Osteoblast (primary cell): ENCODE measurements at regions not wholly inside any gene's neighbourhood (a gene's known extent, or its start where the extent isn't known, plus 50 kb on each side); places are given as distances from the start of the nearest gene placed in this dataset.

ENCODE experiments used
- DNase-seq: peaks from one replicate; pipeline ENCODE4 v3.0.0; 2011; ENCODE audit warnings: low spot score, mixed read lengths; ENCODE audit not compliant: insufficient read length; ENCODE audit errors: missing footprints
- H2AFZ ChIP-seq: 2 replicates; pipeline ENCODE4 v1.6.0; 2011; ENCODE audit warnings: mild to moderate bottlenecking, low read length
- H3K27ac ChIP-seq: 2 replicates; pipeline ENCODE4 v1.5.1; 2011; ENCODE audit warnings: mild to moderate bottlenecking, low read depth, low read length, moderate library complexity
- H3K27me3 ChIP-seq: 2 replicates; pipeline ENCODE4 v1.6.0; 2012; ENCODE audit warnings: mild to moderate bottlenecking, control low read depth, inconsistent platforms, low read length, moderate library complexity; ENCODE audit not compliant: insufficient read depth
- H3K36me3 ChIP-seq: 2 replicates; pipeline ENCODE4 v1.5.1; 2011; ENCODE audit warnings: mild to moderate bottlenecking, low read length, control low read depth, moderate library complexity; ENCODE audit not compliant: insufficient read depth
- H3K4me1 ChIP-seq: 2 replicates; pipeline ENCODE4 v1.5.1; 2011; ENCODE audit warnings: mild to moderate bottlenecking, low read length, control low read depth, moderate library complexity; ENCODE audit not compliant: insufficient read depth
- H3K4me2 ChIP-seq: 2 replicates; pipeline ENCODE4 v1.6.0; 2011; ENCODE audit warnings: mild to moderate bottlenecking, low read length; ENCODE audit not compliant: insufficient read depth
- H3K4me3 ChIP-seq: fragments of 200-600 bp; sonication (generic); 3 replicates; pipeline ENCODE4 v1.5.1; 2012; ENCODE audit warnings: mild to moderate bottlenecking, low read length, inconsistent platforms; ENCODE audit not compliant: insufficient read depth
- H3K79me2 ChIP-seq: 2 replicates; pipeline ENCODE4 v1.6.0; 2012; ENCODE audit warnings: mild to moderate bottlenecking, low read length, control low read depth, inconsistent platforms; ENCODE audit not compliant: insufficient read depth
- H3K9me3 ChIP-seq: 2 replicates; pipeline ENCODE4 v1.5.1; 2011; ENCODE audit warnings: low read depth, low read length, control low read depth
- H4K20me1 ChIP-seq: 2 replicates; pipeline ENCODE4 v1.6.0; 2012; ENCODE audit warnings: mild to moderate bottlenecking, low read length, control low read depth; ENCODE audit not compliant: insufficient read depth
- CTCF ChIP-seq: IDR thresholded peaks from 2 replicates; pipeline ENCODE4 v1.5.1; 2011; ENCODE audit warnings: mild to moderate bottlenecking, low read depth, low read length, moderate library complexity; ENCODE audit errors: extremely low read depth

GRCh38 chr14:40414386-40414785 lies 982.2 kb upstream of the FBXO33 start:
- no peak for TF ChIP-seq CTCF
- H3K4me1 ChIP-seq = no peaks in the 10 kb centered on the region
- H3K9me3 ChIP-seq = peaks cover 5% of the 10 kb centered on the region
- no peaks in the 10 kb centered on the region for H4K20me1 ChIP-seq
- H3K79me2 ChIP-seq = no peaks in the 10 kb centered on the region
- no peaks in the 10 kb centered on the region for H3K36me3 ChIP-seq
- H3K27ac ChIP-seq = no peak overlapping the region
- no peak overlapping the region for H3K4me3 ChIP-seq
- H3K4me2 ChIP-seq = no peak overlapping the region
- H2AFZ ChIP-seq = no peak overlapping the region
- no peaks in the 10 kb centered on the region for H3K27me3 ChIP-seq
- DNase-seq = no peak

- Histone ChIP-seq H3K4me2 (no peak overlapping the region), H3K27ac (no peak overlapping the region), H3K4me3 (no peak overlapping the region), H3K4me1 (no peaks in the 10 kb centered on the region), H4K20me1 (no peaks in the 10 kb centered on the region), H3K79me2 (no peaks in the 10 kb centered on the region), H3K36me3 (no peaks in the 10 kb centered on the region), H3K9me3 (peaks cover 5% of the 10 kb centered on the region), H3K27me3 (no peaks in the 10 kb centered on the region), H2AFZ (no peak overlapping the region)
- no peak for TF ChIP-seq CTCF
- DNase-seq = no peak
These were observed 980.9 kb upstream of the FBXO33 start for GRCh38 chr14:40413136-40413535.

GRCh38 chr14:40410708-40411107 lies 978.5 kb upstream of the FBXO33 start:
- no peak overlapping the region for H3K4me3 ChIP-seq
- H4K20me1 ChIP-seq = no peaks in the 10 kb centered on the region
- no peak overlapping the region for H3K4me2 ChIP-seq
- no peak overlapping the region for H3K27ac ChIP-seq
- H3K9me3 ChIP-seq = peaks cover 5% of the 10 kb centered on the region
- no peaks in the 10 kb centered on the region for H3K27me3 ChIP-seq
- H3K79me2 ChIP-seq = no peaks in the 10 kb centered on the region
- H3K4me1 ChIP-seq = no peaks in the 10 kb centered on the region
- H2AFZ ChIP-seq = no peak overlapping the region
- no peak for DNase-seq
- no peak for TF ChIP-seq CTCF
- H3K36me3 ChIP-seq = no peaks in the 10 kb centered on the region

- TF ChIP-seq CTCF = no peak
- Histone ChIP-seq H3K27ac (no peak overlapping the region), H3K4me1 (no peaks in the 10 kb centered on the region), H4K20me1 (no peaks in the 10 kb centered on the region), H3K4me3 (no peak overlapping the region), H3K79me2 (no peaks in the 10 kb centered on the region), H3K9me3 (no peaks in the 10 kb centered on the region), H2AFZ (no peak overlapping the region), H3K27me3 (no peaks in the 10 kb centered on the region), H3K4me2 (no peak overlapping the region), H3K36me3 (no peaks in the 10 kb centered on the region)
- DNase-seq = no peak
These were observed 970.7 kb upstream of the FBXO33 start for GRCh38 chr14:40402957-40403356.
